ENCODE measurements at regions not wholly inside any gene's neighbourhood (a gene's known extent, or its start where the extent isn't known, plus 50 kb on each side); places are given as distances from the start of the nearest gene placed in this dataset.

GRCh38 chr5:101517795-101518194 lies 614.7 kb upstream of the ST8SIA4 start:
- Mint-ChIP-seq H3K27ac (no peak overlapping the region), H3K36me3 (ENCODE audit: low read depth) (no peaks in the 10 kb centered on the region; the same call in 1 of the 2 replicates), H3K27me3 (ENCODE audit: insufficient read depth) (no peaks in the 10 kb centered on the region), H3K4me1 (ENCODE audit: low read depth) (no peaks in the 10 kb centered on the region), H3K9me3 (peaks cover 28% of the 10 kb centered on the region), H3K4me3 (no peak overlapping the region)
- TF ChIP-seq CTCF (IDR thresholded peaks at IDR 0.05): no peak
- DNase-seq: no peak

- Mint-ChIP-seq H3K27me3 (ENCODE audit: insufficient read depth) (no peaks in the 10 kb centered on the region), H3K4me3 (no peak overlapping the region), H3K4me1 (ENCODE audit: low read depth) (no peaks in the 10 kb centered on the region), H3K9me3 (peaks cover 24% of the 10 kb centered on the region), H3K27ac (no peak overlapping the region), H3K36me3 (ENCODE audit: low read depth) (no peaks in the 10 kb centered on the region)
- DNase-seq: no peak
- no peak for TF ChIP-seq CTCF (IDR thresholded peaks at IDR 0.05)
Measured at GRCh38 chr5:101515721-101516120, 612.6 kb upstream of the ST8SIA4 start.

DNA sequence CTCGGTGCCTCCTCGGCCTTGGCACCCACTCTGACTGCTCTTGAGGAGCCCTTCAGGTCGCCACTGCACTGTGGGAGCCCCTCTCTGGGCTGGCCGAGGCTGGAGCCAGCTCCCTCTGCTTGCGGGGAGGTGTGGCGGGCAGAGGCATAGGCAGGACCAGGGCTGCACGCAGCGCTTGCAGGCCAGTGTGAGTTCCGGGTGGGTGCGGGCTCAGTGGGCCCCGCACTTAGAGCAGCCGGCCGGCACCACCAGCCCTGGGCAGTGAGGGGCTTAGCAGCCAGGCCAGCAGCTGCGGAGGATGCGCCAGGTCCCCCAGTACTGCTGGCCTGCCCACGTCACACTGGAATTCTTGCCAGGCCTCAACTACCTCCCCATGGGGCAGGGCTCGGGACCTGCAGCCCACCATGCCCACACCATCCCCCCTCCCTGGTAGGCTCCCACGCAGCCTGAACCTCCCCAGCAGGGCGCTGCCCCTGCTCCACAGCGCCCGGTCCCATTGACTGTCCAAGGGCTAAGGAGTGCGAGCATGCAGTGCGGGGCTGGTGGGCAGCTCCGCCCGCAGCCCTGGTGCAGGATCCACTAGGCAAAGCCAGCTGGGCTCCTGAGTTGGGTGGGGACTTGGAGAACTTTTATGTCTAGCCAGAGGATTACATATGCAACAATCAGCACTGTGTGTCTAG lies 602.9 kb upstream of the ST8SIA4 start:
- Mint-ChIP-seq H3K27me3 (ENCODE audit: insufficient read depth) (no peaks in the 10 kb centered on the region), H3K4me1 (ENCODE audit: low read depth) (no peaks in the 10 kb centered on the region), H3K4me3 (no peak overlapping the region), H3K36me3 (ENCODE audit: low read depth) (0 out of 2 replicates have a peak, but pooled peaks cover 7% of the 10 kb centered on the region), H3K9me3 (peaks cover 53% of the 10 kb centered on the region), H3K27ac (no peak overlapping the region)
- no peak for TF ChIP-seq CTCF (IDR thresholded peaks at IDR 0.05)
- DNase-seq: no peak

GRCh38 chr5:101482931-101483330 lies 579.8 kb upstream of the ST8SIA4 start:
- Mint-ChIP-seq H3K27ac (no peak overlapping the region), H3K9me3 (peaks cover 45% of the 10 kb centered on the region), H3K4me3 (no peak overlapping the region), H3K4me1 (ENCODE audit: low read depth) (no peaks in the 10 kb centered on the region), H3K36me3 (ENCODE audit: low read depth) (0 out of 2 replicates have a peak, but pooled peaks cover 6% of the 10 kb centered on the region), H3K27me3 (ENCODE audit: insufficient read depth) (no peaks in the 10 kb centered on the region)
- DNase-seq: no peak
- TF ChIP-seq CTCF (IDR thresholded peaks at IDR 0.05): no peak

- H3K9me3 Mint-ChIP-seq: peaks cover 26% of the 10 kb centered on the region
- H3K27me3 Mint-ChIP-seq (ENCODE audit: insufficient read depth): no peaks in the 10 kb centered on the region
- DNase-seq: no peak
- H3K4me3 Mint-ChIP-seq: no peak overlapping the region
- no peak overlapping the region for H3K27ac Mint-ChIP-seq
- TF ChIP-seq CTCF (IDR thresholded peaks at IDR 0.05): no peak
- no peaks in the 10 kb centered on the region for H3K4me1 Mint-ChIP-seq (ENCODE audit: low read depth)
- H3K36me3 Mint-ChIP-seq (ENCODE audit: low read depth): no peaks in the 10 kb centered on the region
Measured at GRCh38 chr5:101473483-101473882, 570.4 kb upstream of the ST8SIA4 start.
